ENCODE measurements at regions not wholly inside any gene's neighbourhood (a gene's known extent, or its start where the extent isn't known, plus 50 kb on each side); places are given as distances from the start of the nearest gene placed in this dataset.

- Mint-ChIP-seq H3K27ac (no peak overlapping the region), H3K36me3 (ENCODE audit: low read depth) (no peaks in the 10 kb centered on the region), H3K4me1 (ENCODE audit: low read depth) (no peaks in the 10 kb centered on the region), H3K9me3 (no peaks in the 10 kb centered on the region), H3K4me3 (no peak overlapping the region), H3K27me3 (ENCODE audit: low read depth) (no peaks in the 10 kb centered on the region)
Observed at GRCh38 chr12:20272161-20272560, 96.2 kb upstream of the PDE3A start.

GRCh38 chr12:20272801-20273200, 95.5 kb upstream of the PDE3A start:
- H3K4me3 Mint-ChIP-seq: no peak overlapping the region
- H3K4me1 Mint-ChIP-seq (ENCODE audit: low read depth): no peaks in the 10 kb centered on the region
- no peaks in the 10 kb centered on the region for H3K36me3 Mint-ChIP-seq (ENCODE audit: low read depth)
- H3K27me3 Mint-ChIP-seq (ENCODE audit: low read depth): no peaks in the 10 kb centered on the region
- H3K9me3 Mint-ChIP-seq: no peaks in the 10 kb centered on the region
- no peak overlapping the region for H3K27ac Mint-ChIP-seq

- Mint-ChIP-seq H3K4me3 (no peak overlapping the region), H3K9me3 (no peaks in the 10 kb centered on the region), H3K27me3 (ENCODE audit: low read depth) (no peaks in the 10 kb centered on the region)
Observed at GRCh38 chr12:20274008-20274407, 94.3 kb upstream of the PDE3A start.

GRCh38 chr12:20278276-20278675, 90.1 kb upstream of the PDE3A start:
- Mint-ChIP-seq H3K27ac (no peak overlapping the region), H3K27me3 (ENCODE audit: low read depth) (no peaks in the 10 kb centered on the region), H3K36me3 (ENCODE audit: low read depth) (no peaks in the 10 kb centered on the region), H3K9me3 (no peaks in the 10 kb centered on the region), H3K4me1 (ENCODE audit: low read depth) (no peaks in the 10 kb centered on the region), H3K4me3 (no peak overlapping the region)

More at GRCh38 chr12:20274008-20274407, 94.3 kb upstream of the PDE3A start:
- Mint-ChIP-seq H3K27ac (no peak overlapping the region), H3K36me3 (ENCODE audit: low read depth) (no peaks in the 10 kb centered on the region), H3K4me1 (ENCODE audit: low read depth) (no peaks in the 10 kb centered on the region)

GRCh38 chr12:20280515-20280914, 87.8 kb upstream of the PDE3A start:
- H3K27ac Mint-ChIP-seq: no peak overlapping the region
- H3K4me1 Mint-ChIP-seq (ENCODE audit: low read depth): no peaks in the 10 kb centered on the region
- no peaks in the 10 kb centered on the region for H3K9me3 Mint-ChIP-seq
- no peaks in the 10 kb centered on the region for H3K27me3 Mint-ChIP-seq (ENCODE audit: low read depth)
- no peak overlapping the region for H3K4me3 Mint-ChIP-seq
- no peaks in the 10 kb centered on the region for H3K36me3 Mint-ChIP-seq (ENCODE audit: low read depth)

- Mint-ChIP-seq H3K9me3 (no peaks in the 10 kb centered on the region), H3K36me3 (ENCODE audit: low read depth) (no peaks in the 10 kb centered on the region), H3K4me1 (ENCODE audit: low read depth) (no peaks in the 10 kb centered on the region), H3K27ac (no peak overlapping the region), H3K4me3 (no peak overlapping the region), H3K27me3 (ENCODE audit: low read depth) (no peaks in the 10 kb centered on the region)
Observed at GRCh38 chr12:20282401-20282800, 85.9 kb upstream of the PDE3A start.

- Mint-ChIP-seq H3K27me3 (ENCODE audit: low read depth) (no peaks in the 10 kb centered on the region), H3K4me1 (ENCODE audit: low read depth) (no peaks in the 10 kb centered on the region), H3K4me3 (no peak overlapping the region), H3K27ac (no peak overlapping the region), H3K9me3 (no peaks in the 10 kb centered on the region), H3K36me3 (ENCODE audit: low read depth) (no peaks in the 10 kb centered on the region)
Observed at GRCh38 chr12:20283482-20283881, 84.9 kb upstream of the PDE3A start.

DNA sequence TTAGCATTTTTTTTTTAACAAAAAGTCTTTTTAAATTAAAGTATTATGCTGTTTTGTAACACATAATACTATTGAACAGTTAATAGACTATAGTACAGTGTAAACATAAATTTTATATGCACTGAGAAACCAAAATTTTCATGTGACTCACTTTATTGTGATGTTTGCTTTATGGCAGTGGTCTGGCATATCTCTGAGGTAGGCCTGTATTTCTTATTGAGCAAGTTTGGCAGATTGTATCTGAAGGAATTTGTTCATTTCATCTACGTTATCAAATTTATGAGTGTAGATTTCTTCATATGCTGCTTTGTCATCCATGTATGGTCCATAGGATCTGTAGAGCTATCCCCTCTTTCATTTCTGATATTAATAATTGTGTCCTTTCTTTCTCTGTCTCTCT, 78.8 kb upstream of the PDE3A start:
- Mint-ChIP-seq H3K4me1 (ENCODE audit: low read depth) (no peaks in the 10 kb centered on the region), H3K27me3 (ENCODE audit: low read depth) (no peaks in the 10 kb centered on the region), H3K36me3 (ENCODE audit: low read depth) (no peaks in the 10 kb centered on the region), H3K4me3 (no peak overlapping the region), H3K27ac (no peak overlapping the region), H3K9me3 (peaks cover 16% of the 10 kb centered on the region)

DNA sequence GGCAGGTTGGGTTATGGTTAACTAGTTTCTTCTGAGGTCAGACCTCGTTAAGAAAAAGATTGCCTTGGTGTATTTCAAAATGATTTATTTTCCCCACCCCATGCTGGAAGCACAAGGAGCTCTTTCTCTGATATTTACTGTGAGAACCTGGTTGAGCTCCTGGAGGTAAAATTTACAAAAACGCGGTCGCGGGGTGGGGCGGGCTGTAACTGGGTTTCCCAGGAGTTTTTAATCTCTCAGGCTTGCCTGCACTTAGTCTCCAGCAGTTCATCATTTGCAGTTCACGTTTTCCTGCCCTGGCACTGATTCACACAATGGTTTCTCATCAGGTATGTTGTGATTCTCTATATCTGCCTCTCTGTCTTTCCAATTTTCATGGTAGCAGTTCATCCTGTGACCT, 67.9 kb upstream of the PDE3A start:
- Mint-ChIP-seq H3K27me3 (ENCODE audit: low read depth) (no peaks in the 10 kb centered on the region), H3K27ac (no peak overlapping the region), H3K4me1 (ENCODE audit: low read depth) (no peaks in the 10 kb centered on the region), H3K9me3 (peaks cover 40% of the 10 kb centered on the region), H3K4me3 (no peak overlapping the region), H3K36me3 (ENCODE audit: low read depth) (no peaks in the 10 kb centered on the region)

- Mint-ChIP-seq H3K36me3 (ENCODE audit: low read depth) (no peaks in the 10 kb centered on the region), H3K27ac (no peak overlapping the region), H3K27me3 (ENCODE audit: low read depth) (no peaks in the 10 kb centered on the region), H3K4me3 (no peak overlapping the region), H3K9me3 (peaks cover 34% of the 10 kb centered on the region), H3K4me1 (ENCODE audit: low read depth) (no peaks in the 10 kb centered on the region)
Observed at GRCh38 chr12:20305470-20305869, 62.9 kb upstream of the PDE3A start.

GRCh38 chr12:20309504-20310148, 58.7 kb upstream of the PDE3A start:
- Mint-ChIP-seq H3K27me3 (ENCODE audit: low read depth) (no peaks in the 10 kb centered on the region), H3K4me1 (ENCODE audit: low read depth) (no peaks in the 10 kb centered on the region), H3K9me3 (peaks cover 19% of the 10 kb centered on the region), H3K36me3 (ENCODE audit: low read depth) (no peaks in the 10 kb centered on the region), H3K4me3 (no peak overlapping the region), H3K27ac (no peak overlapping the region)

- Mint-ChIP-seq H3K36me3 (ENCODE audit: low read depth) (no peaks in the 10 kb centered on the region), H3K27me3 (ENCODE audit: low read depth) (no peaks in the 10 kb centered on the region), H3K4me3 (no peak overlapping the region), H3K4me1 (ENCODE audit: low read depth) (no peaks in the 10 kb centered on the region), H3K27ac (no peak overlapping the region), H3K9me3 (no peaks in the 10 kb centered on the region)
Observed at GRCh38 chr12:20314328-20314727, 54.0 kb upstream of the PDE3A start.

DNA sequence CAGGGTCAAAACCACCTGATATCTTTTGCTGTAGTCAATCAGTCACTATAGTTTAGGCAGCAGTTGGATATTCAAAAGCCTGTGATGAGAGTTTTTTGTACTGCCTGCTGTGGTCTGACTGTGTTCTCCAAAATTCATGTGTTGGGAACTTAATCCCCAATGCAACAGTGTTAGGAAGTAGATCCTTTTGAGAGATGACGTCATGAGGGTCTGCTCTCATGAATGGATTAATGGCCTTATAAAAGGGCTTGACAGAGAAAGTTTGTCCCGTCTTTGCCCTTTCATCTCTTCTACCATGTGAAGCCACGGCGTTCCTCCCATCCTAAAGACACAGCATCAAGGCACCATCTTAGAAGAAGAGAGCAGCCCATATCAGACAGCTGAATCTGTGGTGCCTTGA, 50.8 kb upstream of the PDE3A start:
- H3K27me3 Mint-ChIP-seq (ENCODE audit: low read depth): no peaks in the 10 kb centered on the region
- H3K36me3 Mint-ChIP-seq (ENCODE audit: low read depth): no peaks in the 10 kb centered on the region
- no peak overlapping the region for H3K27ac Mint-ChIP-seq
- no peak overlapping the region for H3K4me3 Mint-ChIP-seq
- H3K4me1 Mint-ChIP-seq (ENCODE audit: low read depth): no peaks in the 10 kb centered on the region
- no peaks in the 10 kb centered on the region for H3K9me3 Mint-ChIP-seq
